ENCODE measurements at regions not wholly inside any gene's neighbourhood (a gene's known extent, or its start where the extent isn't known, plus 50 kb on each side); places are given as distances from the start of the nearest gene placed in this dataset.

DNA sequence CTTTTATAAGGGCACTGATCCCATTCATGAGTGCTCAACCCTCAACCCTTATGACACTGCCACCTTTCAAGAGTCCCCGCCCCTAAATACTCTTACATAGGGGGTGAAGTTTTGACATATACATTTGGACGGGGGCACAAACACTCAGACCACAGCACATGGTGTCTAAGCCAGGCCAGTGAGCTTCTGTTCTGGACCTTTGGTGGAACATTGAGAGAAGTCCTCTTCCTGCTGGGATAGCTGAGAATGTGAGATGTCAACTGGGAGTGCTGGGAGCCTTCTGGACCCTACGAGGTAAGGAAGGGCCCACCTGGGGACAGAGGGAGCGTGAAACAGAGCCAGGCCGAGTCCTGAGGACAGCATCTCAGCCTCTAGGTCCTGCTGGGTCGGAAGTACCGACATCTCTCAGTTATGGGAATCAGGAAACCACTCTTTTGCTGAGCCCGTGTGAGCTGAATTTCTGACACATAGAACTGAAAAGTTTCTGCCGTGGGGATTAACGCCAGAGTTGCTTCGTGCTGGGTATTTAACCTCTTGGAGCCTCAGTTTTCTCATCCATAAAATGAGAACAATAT lies 114.9 kb downstream of the PDCL3 start:
- Histone ChIP-seq H3K9me3 (ENCODE audit: control insufficient read depth in 1 of 2, low read length in 2 of 2) (no peaks in the 10 kb centered on the region), H3K4me3 (ENCODE audit: low read depth in 1 of 2, low read length in 2 of 2) (no peak overlapping the region), H3K27ac (ENCODE audit: low read length) (no peak overlapping the region), H3K36me3 (ENCODE audit: control insufficient read depth in 1 of 2, insufficient read depth in 2 of 2, low read length in 2 of 2) (no peaks in the 10 kb centered on the region), H3K4me1 (ENCODE audit: control insufficient read depth in 1 of 2, insufficient read depth in 2 of 2, low read length in 2 of 2) (no peaks in the 10 kb centered on the region), H3K27me3 (ENCODE audit: low read depth, low read length) (no peaks in the 10 kb centered on the region)

DNA sequence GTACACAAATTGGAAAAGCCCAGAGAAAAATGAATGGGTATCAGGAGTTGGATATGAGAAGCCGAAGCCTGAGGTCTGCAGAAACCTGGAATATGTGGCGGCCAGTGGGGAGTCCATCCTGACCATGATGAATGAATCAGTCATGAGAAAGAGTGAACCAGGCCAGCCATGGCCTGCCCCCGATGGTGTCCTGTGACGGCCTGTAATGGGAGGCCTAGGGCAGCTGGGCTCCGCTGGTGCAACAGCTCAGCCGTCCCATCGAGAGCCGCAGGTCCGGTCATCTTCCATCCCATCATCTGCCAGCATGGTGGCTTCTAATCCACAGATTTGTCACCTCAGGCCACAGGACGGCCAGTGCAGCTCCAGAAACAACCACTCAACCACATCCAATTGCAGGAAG lies 116.4 kb downstream of the PDCL3 start:
- Histone ChIP-seq H3K4me3 (ENCODE audit: low read depth in 1 of 2, low read length in 2 of 2) (no peak overlapping the region), H3K36me3 (ENCODE audit: control insufficient read depth in 1 of 2, insufficient read depth in 2 of 2, low read length in 2 of 2) (no peaks in the 10 kb centered on the region), H3K27me3 (ENCODE audit: low read depth, low read length) (no peaks in the 10 kb centered on the region), H3K4me1 (ENCODE audit: control insufficient read depth in 1 of 2, insufficient read depth in 2 of 2, low read length in 2 of 2) (no peaks in the 10 kb centered on the region), H3K9me3 (ENCODE audit: control insufficient read depth in 1 of 2, low read length in 2 of 2) (no peaks in the 10 kb centered on the region), H3K27ac (ENCODE audit: low read length) (no peak overlapping the region)

DNA sequence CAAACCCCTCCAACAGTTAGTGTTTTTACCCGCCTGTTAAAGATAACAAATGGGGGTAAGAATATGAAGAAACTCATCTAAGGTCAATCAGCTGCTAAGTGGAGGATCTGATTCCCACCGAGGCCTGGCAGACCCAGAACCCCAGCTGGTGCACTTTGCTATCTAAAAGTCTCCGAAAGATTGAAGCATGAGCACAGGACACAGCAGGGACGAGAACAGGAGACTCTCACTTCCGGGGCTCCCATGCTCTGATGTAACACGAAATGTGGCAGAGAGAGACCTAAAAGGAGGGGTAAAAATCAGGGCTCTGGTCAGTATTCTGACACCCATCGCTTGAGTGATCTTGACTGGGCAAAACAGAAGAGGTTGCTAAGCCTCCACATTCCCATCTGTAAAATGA lies 119.7 kb downstream of the PDCL3 start:
- Histone ChIP-seq H3K4me1 (ENCODE audit: control insufficient read depth in 1 of 2, insufficient read depth in 2 of 2, low read length in 2 of 2) (no peaks in the 10 kb centered on the region), H3K27ac (ENCODE audit: low read length) (no peak overlapping the region), H3K4me3 (ENCODE audit: low read depth in 1 of 2, low read length in 2 of 2) (no peak overlapping the region), H3K27me3 (ENCODE audit: low read depth, low read length) (no peaks in the 10 kb centered on the region), H3K9me3 (ENCODE audit: control insufficient read depth in 1 of 2, low read length in 2 of 2) (no peaks in the 10 kb centered on the region), H3K36me3 (ENCODE audit: control insufficient read depth in 1 of 2, insufficient read depth in 2 of 2, low read length in 2 of 2) (no peaks in the 10 kb centered on the region)

DNA sequence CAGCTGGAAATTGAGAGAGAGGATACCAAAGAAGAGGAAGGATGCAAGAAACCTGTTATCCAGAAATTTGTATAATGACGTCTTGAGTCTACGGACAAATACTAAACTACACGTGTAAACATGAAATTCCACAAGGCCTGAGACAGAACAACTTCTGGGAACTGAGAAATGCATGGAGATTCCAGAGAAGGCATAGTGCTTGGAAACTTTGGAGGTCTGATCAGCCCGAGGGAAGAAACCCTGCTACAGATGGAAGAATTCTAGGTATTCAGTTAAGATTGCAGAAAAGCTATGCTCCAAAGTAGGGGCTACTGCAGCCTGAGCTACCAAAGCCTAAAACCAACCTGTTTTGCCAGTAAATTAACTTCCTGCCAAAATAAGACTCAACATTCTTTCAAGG lies 120.4 kb downstream of the PDCL3 start:
- H3K27ac ChIP-seq (ENCODE audit: low read length): no peak overlapping the region
- no peaks in the 10 kb centered on the region for H3K4me1 ChIP-seq (ENCODE audit: control insufficient read depth in 1 of 2, insufficient read depth in 2 of 2, low read length in 2 of 2)
- no peak overlapping the region for H3K4me3 ChIP-seq (ENCODE audit: low read depth in 1 of 2, low read length in 2 of 2)
- H3K27me3 ChIP-seq (ENCODE audit: low read depth, low read length): no peaks in the 10 kb centered on the region
- no peaks in the 10 kb centered on the region for H3K36me3 ChIP-seq (ENCODE audit: control insufficient read depth in 1 of 2, insufficient read depth in 2 of 2, low read length in 2 of 2)
- H3K9me3 ChIP-seq (ENCODE audit: control insufficient read depth in 1 of 2, low read length in 2 of 2): no peaks in the 10 kb centered on the region

DNA sequence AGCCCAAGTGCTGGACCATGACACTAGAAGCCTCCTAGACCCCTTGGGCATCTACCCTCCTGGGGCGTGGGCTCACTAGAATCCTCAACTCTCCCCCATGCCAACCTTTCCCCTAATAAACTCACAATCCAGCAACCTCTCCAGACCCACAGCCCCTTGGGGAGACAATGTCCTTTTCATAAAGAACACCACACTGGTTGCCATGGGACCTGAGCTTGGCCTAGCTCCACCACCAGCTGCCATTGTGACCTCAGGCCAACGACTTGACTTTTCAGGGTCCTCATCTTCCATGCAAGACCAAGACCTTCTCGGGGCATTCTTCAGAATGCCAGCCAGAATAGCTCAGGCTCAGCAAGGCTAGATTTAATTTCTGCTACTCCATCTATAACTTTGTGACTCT lies 128.1 kb upstream of the NPAS2 start:
- Histone ChIP-seq H3K27ac (ENCODE audit: low read length) (no peak overlapping the region), H3K9me3 (ENCODE audit: control insufficient read depth in 1 of 2, low read length in 2 of 2) (peaks cover 0 to 5% of the 10 kb centered on the region in 2 donors), H3K4me3 (ENCODE audit: low read depth in 1 of 2, low read length in 2 of 2) (no peak overlapping the region), H3K4me1 (ENCODE audit: control insufficient read depth in 1 of 2, insufficient read depth in 2 of 2, low read length in 2 of 2) (peaks cover 0 to 4% of the 10 kb centered on the region in 2 donors), H3K36me3 (ENCODE audit: control insufficient read depth in 1 of 2, insufficient read depth in 2 of 2, low read length in 2 of 2) (no peaks in the 10 kb centered on the region), H3K27me3 (ENCODE audit: low read depth, low read length) (no peaks in the 10 kb centered on the region)

DNA sequence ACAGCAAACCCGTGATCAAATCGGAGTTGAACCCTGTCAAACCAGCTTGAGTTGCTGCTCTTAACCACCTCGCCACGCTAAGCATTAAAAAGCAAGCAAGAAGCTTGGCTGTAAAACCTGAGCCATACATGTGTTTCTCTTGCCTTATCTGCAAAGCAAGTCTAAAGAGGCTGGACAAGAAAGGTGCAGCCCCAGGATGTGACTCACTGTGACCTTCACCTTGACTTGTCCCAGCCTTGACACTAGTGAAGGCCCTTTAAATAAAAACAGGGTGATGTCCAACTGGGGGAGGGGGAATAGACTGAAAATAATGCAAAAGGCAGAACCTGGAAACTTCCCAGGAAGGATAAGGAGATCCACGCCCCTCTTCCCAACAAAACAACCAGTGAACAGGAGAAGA lies 127.6 kb upstream of the NPAS2 start:
- H3K4me1 ChIP-seq (ENCODE audit: control insufficient read depth in 1 of 2, insufficient read depth in 2 of 2, low read length in 2 of 2): peaks cover 0 to 4% of the 10 kb centered on the region in 2 donors
- no peak overlapping the region for H3K27ac ChIP-seq (ENCODE audit: low read length)
- no peaks in the 10 kb centered on the region for H3K27me3 ChIP-seq (ENCODE audit: low read depth, low read length)
- peaks cover 0 to 8% of the 10 kb centered on the region in 2 donors for H3K9me3 ChIP-seq (ENCODE audit: control insufficient read depth in 1 of 2, low read length in 2 of 2)
- H3K4me3 ChIP-seq (ENCODE audit: low read depth in 1 of 2, low read length in 2 of 2): no peak overlapping the region
- no peaks in the 10 kb centered on the region for H3K36me3 ChIP-seq (ENCODE audit: control insufficient read depth in 1 of 2, insufficient read depth in 2 of 2, low read length in 2 of 2)

DNA sequence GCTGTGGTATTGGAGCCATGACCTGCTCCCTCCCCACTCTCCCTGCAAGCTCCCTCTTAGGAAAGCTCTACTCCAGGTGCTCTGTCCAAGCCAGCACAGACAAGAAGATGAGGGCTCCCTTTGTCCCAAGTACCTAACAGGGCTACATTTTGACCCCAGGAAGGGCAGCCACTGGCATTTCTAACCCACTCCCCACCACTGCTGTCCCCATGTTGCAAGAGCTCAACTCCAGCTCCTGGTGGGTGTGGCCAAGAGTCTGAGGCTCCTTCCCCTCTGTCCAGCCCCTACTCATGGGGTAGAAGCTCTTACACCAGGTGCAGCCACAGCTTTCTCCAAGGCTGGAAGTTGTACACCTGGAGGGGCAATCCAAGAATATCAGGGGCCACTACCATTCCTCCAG lies 127.0 kb upstream of the NPAS2 start:
- H3K27ac ChIP-seq (ENCODE audit: low read length): no peak overlapping the region
- H3K9me3 ChIP-seq (ENCODE audit: control insufficient read depth in 1 of 2, low read length in 2 of 2): peaks cover 0 to 8% of the 10 kb centered on the region in 2 donors
- H3K36me3 ChIP-seq (ENCODE audit: control insufficient read depth in 1 of 2, insufficient read depth in 2 of 2, low read length in 2 of 2): no peaks in the 10 kb centered on the region
- peaks cover 0 to 4% of the 10 kb centered on the region in 2 donors for H3K4me1 ChIP-seq (ENCODE audit: control insufficient read depth in 1 of 2, insufficient read depth in 2 of 2, low read length in 2 of 2)
- H3K27me3 ChIP-seq (ENCODE audit: low read depth, low read length): no peaks in the 10 kb centered on the region
- H3K4me3 ChIP-seq (ENCODE audit: low read depth in 1 of 2, low read length in 2 of 2): no peak overlapping the region

DNA sequence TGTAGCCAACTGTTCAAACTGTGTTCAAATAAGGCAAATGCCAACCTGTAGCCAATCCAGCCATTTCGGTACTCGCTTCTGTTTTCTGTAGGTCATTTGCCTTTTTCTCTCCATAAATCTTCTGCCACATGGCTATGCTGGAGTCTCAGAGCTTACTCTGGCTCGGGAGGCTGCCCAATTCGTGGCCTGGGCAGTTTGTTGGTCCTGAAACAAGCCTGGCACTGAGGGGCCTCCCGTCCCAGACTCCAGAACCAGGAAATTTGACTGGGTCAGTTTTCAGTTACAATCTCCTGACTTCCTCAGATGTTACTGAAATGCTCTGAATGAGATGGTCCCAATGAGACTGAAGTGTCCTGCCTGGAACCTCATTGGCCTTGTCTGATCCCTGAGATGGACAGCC lies 120.8 kb upstream of the NPAS2 start:
- H3K4me3 ChIP-seq (ENCODE audit: low read depth in 1 of 2, low read length in 2 of 2): no peak overlapping the region
- H3K27me3 ChIP-seq (ENCODE audit: low read depth, low read length): no peaks in the 10 kb centered on the region
- no peaks in the 10 kb centered on the region for H3K4me1 ChIP-seq (ENCODE audit: control insufficient read depth in 1 of 2, insufficient read depth in 2 of 2, low read length in 2 of 2)
- H3K9me3 ChIP-seq (ENCODE audit: control insufficient read depth in 1 of 2, low read length in 2 of 2): peaks cover 0 to 12% of the 10 kb centered on the region in 2 donors
- no peak overlapping the region for H3K27ac ChIP-seq (ENCODE audit: low read length)
- no peaks in the 10 kb centered on the region for H3K36me3 ChIP-seq (ENCODE audit: control insufficient read depth in 1 of 2, insufficient read depth in 2 of 2, low read length in 2 of 2)

DNA sequence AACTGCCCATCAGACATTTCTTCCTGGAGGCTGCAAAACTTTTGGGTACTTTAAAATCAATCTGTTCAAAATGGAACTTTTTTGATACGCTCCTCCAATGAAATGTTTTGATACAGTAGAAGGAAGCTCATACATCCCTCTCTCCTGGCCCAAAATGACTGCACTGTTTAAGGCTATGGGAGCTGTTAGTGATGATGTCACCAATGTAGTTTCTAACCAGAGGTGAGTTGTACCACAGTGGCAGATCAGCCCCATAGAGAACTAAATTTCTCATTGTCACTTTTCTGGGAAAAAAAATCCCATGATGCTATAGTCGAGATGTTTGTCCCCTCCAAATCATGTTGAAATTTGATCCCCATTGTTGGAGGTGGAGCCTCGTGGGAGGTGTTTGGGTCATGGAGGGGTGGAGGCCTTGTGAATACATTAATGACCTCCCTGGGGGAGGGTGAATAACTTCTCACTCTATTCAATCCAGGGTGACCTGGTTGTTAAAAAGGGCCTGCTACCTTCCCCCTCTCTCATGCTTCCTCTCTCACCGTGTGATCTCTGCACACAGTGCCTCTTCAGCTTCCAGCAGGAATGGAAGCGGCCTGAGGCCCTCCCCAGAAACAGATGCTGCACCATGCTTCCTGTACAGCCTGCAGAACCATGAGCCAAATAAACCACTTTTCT lies 117.4 kb upstream of the NPAS2 start:
- Histone ChIP-seq H3K36me3 (ENCODE audit: control insufficient read depth in 1 of 2, insufficient read depth in 2 of 2, low read length in 2 of 2) (no peaks in the 10 kb centered on the region), H3K4me1 (ENCODE audit: control insufficient read depth in 1 of 2, insufficient read depth in 2 of 2, low read length in 2 of 2) (no peaks in the 10 kb centered on the region), H3K27me3 (ENCODE audit: low read depth, low read length) (no peaks in the 10 kb centered on the region), H3K4me3 (ENCODE audit: low read depth in 1 of 2, low read length in 2 of 2) (no peak overlapping the region), H3K9me3 (ENCODE audit: control insufficient read depth in 1 of 2, low read length in 2 of 2) (peaks cover 0 to 4% of the 10 kb centered on the region in 2 donors), H3K27ac (ENCODE audit: low read length) (no peak overlapping the region)

DNA sequence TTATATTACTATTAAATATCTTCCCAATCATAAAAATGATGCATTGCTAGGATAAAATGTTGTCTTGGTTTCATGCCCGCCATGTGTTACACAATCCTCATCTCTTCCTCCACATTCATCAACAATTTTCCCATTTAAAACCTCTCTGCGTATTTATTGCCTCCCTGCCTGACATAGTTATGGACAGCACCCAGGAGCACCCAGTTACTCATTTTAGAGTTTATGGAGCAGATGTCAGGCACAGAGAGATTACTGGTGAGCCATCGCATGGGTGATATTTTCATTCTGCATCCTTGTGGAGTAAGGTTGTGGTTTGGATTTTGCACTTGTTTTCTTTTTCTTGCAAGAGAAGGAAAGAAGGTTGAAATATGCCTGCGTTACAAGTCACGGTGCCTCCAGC lies 116.7 kb upstream of the NPAS2 start:
- H3K36me3 ChIP-seq (ENCODE audit: control insufficient read depth in 1 of 2, insufficient read depth in 2 of 2, low read length in 2 of 2): no peaks in the 10 kb centered on the region
- no peak overlapping the region for H3K4me3 ChIP-seq (ENCODE audit: low read depth in 1 of 2, low read length in 2 of 2)
- peaks cover 0 to 4% of the 10 kb centered on the region in 2 donors for H3K9me3 ChIP-seq (ENCODE audit: control insufficient read depth in 1 of 2, low read length in 2 of 2)
- H3K4me1 ChIP-seq (ENCODE audit: control insufficient read depth in 1 of 2, insufficient read depth in 2 of 2, low read length in 2 of 2): no peaks in the 10 kb centered on the region
- no peaks in the 10 kb centered on the region for H3K27me3 ChIP-seq (ENCODE audit: low read depth, low read length)
- no peak overlapping the region for H3K27ac ChIP-seq (ENCODE audit: low read length)

DNA sequence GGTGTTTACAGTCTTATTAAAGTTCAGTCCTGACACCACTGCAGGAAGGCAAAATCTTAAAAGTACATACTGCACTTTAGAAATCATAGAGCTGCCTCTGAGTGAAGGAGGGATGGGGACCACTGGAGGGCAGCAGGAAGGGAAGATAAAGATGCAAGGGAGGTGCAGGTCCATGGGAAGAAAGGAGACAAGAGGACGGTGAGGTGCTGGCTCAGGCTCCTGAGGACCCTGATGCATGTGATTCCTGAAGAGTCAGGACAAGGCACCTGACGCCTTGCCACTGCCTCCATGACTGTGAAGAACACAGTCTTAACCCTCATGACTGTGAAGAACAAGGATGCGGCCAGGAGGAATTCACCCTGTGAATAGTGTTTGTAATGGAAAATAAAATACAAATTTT lies 116.2 kb upstream of the NPAS2 start:
- Histone ChIP-seq H3K4me3 (ENCODE audit: low read depth in 1 of 2, low read length in 2 of 2) (no peak overlapping the region), H3K27ac (ENCODE audit: low read length) (no peak overlapping the region), H3K27me3 (ENCODE audit: low read depth, low read length) (no peaks in the 10 kb centered on the region), H3K9me3 (ENCODE audit: control insufficient read depth in 1 of 2, low read length in 2 of 2) (peaks cover 0 to 4% of the 10 kb centered on the region in 2 donors), H3K36me3 (ENCODE audit: control insufficient read depth in 1 of 2, insufficient read depth in 2 of 2, low read length in 2 of 2) (no peaks in the 10 kb centered on the region), H3K4me1 (ENCODE audit: control insufficient read depth in 1 of 2, insufficient read depth in 2 of 2, low read length in 2 of 2) (no peaks in the 10 kb centered on the region)

DNA sequence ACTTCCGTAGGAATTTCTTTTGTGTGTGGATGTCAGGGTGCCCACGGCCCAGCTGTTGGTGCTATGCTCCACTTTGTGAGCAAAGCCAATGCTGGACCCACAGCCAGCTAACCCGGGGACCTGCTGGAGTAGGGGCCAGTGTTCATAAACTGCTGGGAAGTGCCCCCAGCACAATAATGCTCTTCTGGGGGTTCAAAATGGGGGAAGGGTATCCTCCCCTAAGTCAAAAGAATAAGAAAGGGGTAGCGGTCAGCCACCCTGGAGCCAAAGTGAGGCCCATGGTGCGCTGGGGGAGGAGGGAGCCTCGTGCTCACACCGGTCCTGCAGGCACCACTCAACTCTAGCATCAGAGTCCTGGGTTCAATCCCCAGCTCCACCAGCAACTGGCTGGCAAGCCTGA lies 115.8 kb upstream of the NPAS2 start:
- H3K9me3 ChIP-seq (ENCODE audit: control insufficient read depth in 1 of 2, low read length in 2 of 2): peaks cover 0 to 3% of the 10 kb centered on the region in 2 donors
- no peak overlapping the region for H3K27ac ChIP-seq (ENCODE audit: low read length)
- H3K4me1 ChIP-seq (ENCODE audit: control insufficient read depth in 1 of 2, insufficient read depth in 2 of 2, low read length in 2 of 2): no peaks in the 10 kb centered on the region
- H3K27me3 ChIP-seq (ENCODE audit: low read depth, low read length): no peaks in the 10 kb centered on the region
- H3K36me3 ChIP-seq (ENCODE audit: control insufficient read depth in 1 of 2, insufficient read depth in 2 of 2, low read length in 2 of 2): no peaks in the 10 kb centered on the region
- H3K4me3 ChIP-seq (ENCODE audit: low read depth in 1 of 2, low read length in 2 of 2): no peak overlapping the region

Data from muscle layer of duodenum (tissue), 2 donors.